GM23338 (cell line): ENCODE measurements at regions not wholly inside any gene's neighbourhood (a gene's known extent, or its start where the extent isn't known, plus 50 kb on each side); places are given as distances from the start of the nearest gene placed in this dataset.

Experiments
- CTCF ChIP-seq, 2 experiments: fragments of 200-600 bp in 1 of 2; sonication (generic) in 1 of 2; conservative IDR thresholded peaks; 2 replicates each; pipeline versions ENCODE4 v1.5.1 to v1.6.1; 2016 to 2017; ENCODE audit warnings: antibody characterized with exemption in 2 of 2, low read depth in 2 of 2, mild to moderate bottlenecking in 2 of 2, moderate library complexity in 1 of 2
- EZH2 ChIP-seq: fragments of 200-600 bp; sonication (generic); IDR thresholded peaks from one replicate; pipeline ENCODE4 v1.8.0; 2017; ENCODE audit warnings: antibody characterized with exemption, mild to moderate bottlenecking, low read depth; ENCODE audit not compliant: unreplicated experiment
- JUNB ChIP-seq: IDR thresholded peaks from one replicate; pipeline ENCODE4 v1.6.1; 2016; ENCODE audit warnings: antibody characterized with exemption; ENCODE audit not compliant: unreplicated experiment
- POLR2AphosphoS5 ChIP-seq: IDR thresholded peaks from 2 replicates; pipeline ENCODE4 v1.6.1; 2016; ENCODE audit warnings: antibody characterized with exemption, low read depth

- TF ChIP-seq POLR2AphosphoS5 (no peak), EZH2 (no peak), CTCF (conservative IDR thresholded peaks at IDR 0.05; ENCODE audit: low read depth in 2 of 2) (no peak), JUNB (no peak)
Observed at GRCh38 chr7:32400676-32401075, 89.5 kb downstream of the LSM5 start.
